ENCODE measurements at regions not wholly inside any gene's neighbourhood (a gene's known extent, or its start where the extent isn't known, plus 50 kb on each side); places are given as distances from the start of the nearest gene placed in this dataset.

GRCh38 chr6:62367601-62368000 lies 81.6 kb upstream of the KHDRBS2 start:
- Mint-ChIP-seq H3K4me1 (no peaks in the 10 kb centered on the region), H3K27ac (no peak overlapping the region), H3K4me3 (no peak overlapping the region), H3K27me3 (ENCODE audit: low read depth) (no peaks in the 10 kb centered on the region), H3K9me3 (no peaks in the 10 kb centered on the region), H3K36me3 (no peaks in the 10 kb centered on the region)
- DNase-seq (ENCODE audit: low spot score in 2 of 2, unreplicated experiment in 2 of 2) = no peak
- TF ChIP-seq CTCF (IDR thresholded peaks at IDR 0.05; ENCODE audit: unreplicated experiment) = no peak

DNA sequence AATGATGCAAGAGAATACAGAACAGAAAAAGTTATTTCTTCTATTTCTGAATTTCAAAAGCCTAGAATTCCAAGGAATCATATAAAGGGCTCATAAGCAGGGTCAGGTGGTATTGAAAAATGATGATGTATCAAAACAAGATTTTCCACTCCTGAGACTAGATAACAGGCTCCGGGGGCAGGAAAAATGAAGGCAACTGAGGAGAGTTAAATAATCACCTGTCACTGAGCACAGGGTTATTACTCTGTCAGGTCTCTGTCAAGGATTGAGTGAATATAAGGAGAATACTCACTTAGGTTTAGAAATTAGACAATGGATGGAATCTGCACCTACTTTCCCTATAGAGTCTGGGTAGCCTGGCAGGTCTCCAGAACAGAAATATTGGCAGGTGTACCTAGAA lies 76.1 kb upstream of the KHDRBS2 start:
- Mint-ChIP-seq H3K4me3 (no peak overlapping the region), H3K4me1 (peaks cover 6% of the 10 kb centered on the region), H3K27ac (no peak overlapping the region), H3K9me3 (no peaks in the 10 kb centered on the region), H3K36me3 (no peaks in the 10 kb centered on the region), H3K27me3 (ENCODE audit: low read depth) (no peaks in the 10 kb centered on the region)
- TF ChIP-seq CTCF (IDR thresholded peaks at IDR 0.05; ENCODE audit: unreplicated experiment) = no peak
- DNase-seq (ENCODE audit: low spot score in 2 of 2, unreplicated experiment in 2 of 2) = no peak

DNA sequence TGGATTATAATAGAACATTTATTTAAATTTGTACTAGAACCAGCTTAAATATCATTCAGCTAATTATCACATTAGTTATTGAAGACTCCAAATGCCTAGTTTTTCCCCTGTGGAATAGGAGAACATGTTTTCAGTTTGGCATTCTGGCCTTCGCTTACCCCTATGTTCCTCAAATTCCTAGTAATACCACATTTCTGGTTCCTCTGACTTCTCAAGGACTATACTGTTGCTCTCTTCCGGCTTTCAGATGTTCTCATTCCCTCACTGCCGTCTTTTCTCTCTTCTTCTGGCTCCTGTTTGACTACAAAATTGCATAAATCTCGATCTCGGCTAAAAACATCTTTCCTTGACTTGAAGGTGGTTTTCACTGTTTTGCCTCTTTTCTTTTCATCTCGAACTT lies 71.8 kb upstream of the KHDRBS2 start:
- Mint-ChIP-seq H3K27ac (no peak overlapping the region), H3K4me1 (peaks cover 15% of the 10 kb centered on the region), H3K27me3 (ENCODE audit: low read depth) (no peaks in the 10 kb centered on the region), H3K4me3 (no peak overlapping the region), H3K36me3 (no peaks in the 10 kb centered on the region), H3K9me3 (no peaks in the 10 kb centered on the region)
- no peak for TF ChIP-seq CTCF (IDR thresholded peaks at IDR 0.05; ENCODE audit: unreplicated experiment)
- no peak for DNase-seq (ENCODE audit: low spot score in 2 of 2, unreplicated experiment in 2 of 2)

GRCh38 chr6:62354261-62354660 lies 68.2 kb upstream of the KHDRBS2 start:
- no peaks in the 10 kb centered on the region for H3K36me3 Mint-ChIP-seq
- H3K27me3 Mint-ChIP-seq (ENCODE audit: low read depth) = no peaks in the 10 kb centered on the region
- H3K9me3 Mint-ChIP-seq = no peaks in the 10 kb centered on the region
- no peak for TF ChIP-seq CTCF (IDR thresholded peaks at IDR 0.05; ENCODE audit: unreplicated experiment)
- no peak overlapping the region for H3K4me3 Mint-ChIP-seq
- DNase-seq (ENCODE audit: low spot score in 2 of 2, unreplicated experiment in 2 of 2) = no peak
- H3K4me1 Mint-ChIP-seq = peaks cover 21% of the 10 kb centered on the region
- H3K27ac Mint-ChIP-seq = no peak overlapping the region

GRCh38 chr6:62345962-62346689 lies 60.1 kb upstream of the KHDRBS2 start:
- Mint-ChIP-seq H3K4me1 (peaks cover 2% of the 10 kb centered on the region), H3K4me3 (no peak overlapping the region), H3K9me3 (peaks cover 5% of the 10 kb centered on the region), H3K36me3 (no peaks in the 10 kb centered on the region), H3K27ac (no peak overlapping the region), H3K27me3 (ENCODE audit: low read depth) (no peaks in the 10 kb centered on the region)
- no peak for TF ChIP-seq CTCF (IDR thresholded peaks at IDR 0.05; ENCODE audit: unreplicated experiment)
- no peak for DNase-seq (ENCODE audit: low spot score in 2 of 2, unreplicated experiment in 2 of 2)

- no peak for TF ChIP-seq CTCF (IDR thresholded peaks at IDR 0.05; ENCODE audit: unreplicated experiment)
- no peak overlapping the region for H3K27ac Mint-ChIP-seq
- DNase-seq (ENCODE audit: low spot score in 2 of 2, unreplicated experiment in 2 of 2) = no peak
- peaks cover 5% of the 10 kb centered on the region for H3K9me3 Mint-ChIP-seq
- H3K4me3 Mint-ChIP-seq = no peak overlapping the region
- no peaks in the 10 kb centered on the region for H3K4me1 Mint-ChIP-seq
- H3K36me3 Mint-ChIP-seq = no peaks in the 10 kb centered on the region
- no peaks in the 10 kb centered on the region for H3K27me3 Mint-ChIP-seq (ENCODE audit: low read depth)
Observed at GRCh38 chr6:62345446-62345845, 59.4 kb upstream of the KHDRBS2 start.
